NCI-H187 treated with DMSO at 0.1 percent for 48 hours (cell line): ENCODE measurements at regions not wholly inside any gene's neighbourhood (a gene's known extent, or its start where the extent isn't known, plus 50 kb on each side); places are given as distances from the start of the nearest gene placed in this dataset.
"Not testable (repeated sequence)": the region's sequence is repeated elsewhere in the genome, so short reads cannot be mapped to it uniquely, and the experiment has no call there.

Experiments
- DNase-seq: peaks from one replicate; lab custom pipeline; 2025; lab: John Stamatoyannopoulos, UW

DNA sequence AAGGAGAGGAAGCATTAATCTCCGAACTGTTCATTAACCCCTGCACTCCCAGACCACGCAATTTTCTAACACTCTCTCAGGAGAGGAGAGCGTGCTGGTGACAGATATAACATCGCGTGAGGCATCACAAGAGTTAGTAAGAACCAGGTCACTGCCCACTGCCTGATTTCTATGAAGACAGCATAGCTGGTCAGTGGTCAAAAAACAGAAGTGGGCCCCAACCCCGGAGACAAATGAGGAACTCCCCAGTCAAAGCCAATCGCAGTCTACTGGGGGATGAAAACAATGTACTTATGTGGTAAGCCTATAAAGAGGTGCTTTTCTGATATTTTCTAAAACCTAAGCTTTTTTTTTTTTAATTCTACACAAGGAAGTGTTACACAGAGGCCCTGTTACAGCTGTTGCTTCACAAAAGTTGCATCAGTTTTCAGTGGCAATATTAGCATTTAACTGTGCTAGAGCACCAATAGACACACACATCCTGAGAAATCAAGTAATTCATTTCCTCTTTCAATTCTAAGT, 231.8 kb upstream of the IRF2BP2 start:
- no peak for DNase-seq

DNA sequence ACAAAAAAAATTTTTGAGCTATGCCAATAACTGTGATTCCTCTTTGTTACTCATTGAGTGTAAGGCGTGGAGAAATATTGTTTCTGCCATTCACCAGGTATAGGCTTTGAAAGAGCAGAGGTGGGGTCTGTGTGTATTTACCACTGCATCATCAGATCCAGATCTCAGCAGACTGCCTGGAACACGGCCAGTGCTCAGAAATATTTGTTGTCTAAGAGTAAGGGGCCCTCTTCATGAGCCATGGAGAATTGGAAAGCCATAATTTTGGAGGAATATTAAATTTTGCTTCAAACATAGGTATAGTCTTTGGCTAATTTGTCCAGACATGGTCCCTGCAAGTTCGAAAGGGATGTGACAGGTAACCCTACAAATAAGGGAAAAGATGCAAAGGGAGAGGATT, 231.3 kb upstream of the IRF2BP2 start:
- DNase-seq: no peak

GRCh38 chr1:234840843-234841242, 230.9 kb upstream of the IRF2BP2 start:
- no peak for DNase-seq

- no peak for DNase-seq
Measured at GRCh38 chr1:234840253-234840652, 230.3 kb upstream of the IRF2BP2 start.

GRCh38 chr1:234839663-234840062, 229.7 kb upstream of the IRF2BP2 start:
- no peak for DNase-seq

DNA sequence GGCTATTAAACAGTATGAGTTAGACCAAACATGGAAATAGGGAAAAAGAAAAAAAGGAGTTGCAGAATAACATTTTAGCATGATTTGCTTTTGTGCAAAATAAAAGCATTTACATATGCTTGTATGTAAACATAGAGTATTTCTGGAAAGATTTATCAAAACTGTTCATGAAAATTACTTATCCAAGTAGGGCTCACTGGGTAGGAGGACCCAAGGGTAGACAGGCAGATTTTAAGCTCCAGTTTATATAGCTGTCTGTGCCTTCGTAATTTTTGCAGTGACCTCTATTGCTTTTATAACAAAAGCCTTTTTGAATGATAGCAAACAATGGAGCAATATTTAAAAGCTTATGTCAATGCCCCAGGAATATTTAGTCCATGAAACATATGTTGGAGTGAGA, 228.8 kb upstream of the IRF2BP2 start:
- no peak for DNase-seq

DNA sequence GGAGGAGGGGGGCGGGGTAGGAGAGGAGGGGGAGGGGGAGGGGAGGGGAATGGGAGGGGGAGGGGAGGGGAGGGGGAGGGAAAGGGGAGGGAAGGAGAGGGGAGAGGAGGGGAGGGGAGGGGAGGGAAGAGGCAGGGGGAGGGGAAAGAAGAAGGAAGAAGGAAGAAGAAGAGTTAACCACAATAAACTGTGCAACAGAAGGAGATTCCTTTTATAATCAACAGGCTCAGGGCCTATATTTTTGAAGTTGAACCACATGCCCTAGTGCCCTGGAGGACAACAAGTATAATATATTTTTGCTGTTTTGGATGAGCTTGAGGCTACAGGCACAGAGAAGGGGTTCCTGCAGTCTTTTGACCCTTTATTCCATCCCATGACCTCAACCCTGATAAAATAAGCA, 228.2 kb upstream of the IRF2BP2 start:
- DNase-seq: no peak

GRCh38 chr1:234837713-234838112, 227.7 kb upstream of the IRF2BP2 start:
- no peak for DNase-seq

DNA sequence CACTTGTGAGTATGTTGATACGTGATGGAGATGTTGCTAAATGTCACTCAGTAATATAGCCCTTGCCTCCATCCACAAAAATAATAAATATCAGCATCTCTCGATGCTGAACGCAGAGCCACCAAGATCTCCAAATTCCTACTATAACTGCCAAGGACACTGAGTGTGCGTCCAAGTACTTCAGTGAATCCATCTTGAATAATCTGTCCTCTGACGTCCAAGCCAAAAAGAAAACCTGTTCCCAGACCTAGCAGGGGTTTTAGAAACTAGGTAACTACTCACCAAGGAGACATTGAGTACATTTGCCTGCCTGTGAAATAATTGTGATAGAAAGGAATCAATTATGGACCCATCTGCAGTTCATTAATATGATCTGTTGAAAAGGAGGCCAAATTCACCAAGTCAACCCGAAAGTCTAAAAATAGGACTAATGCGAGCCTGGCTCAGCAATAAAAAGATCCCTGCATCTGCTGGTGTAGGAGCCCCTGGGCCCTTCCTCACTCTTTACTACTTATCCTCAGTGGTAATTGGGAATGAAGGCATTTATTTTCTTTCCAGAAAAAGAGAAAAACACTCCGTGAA, 226.9 kb upstream of the IRF2BP2 start:
- no peak for DNase-seq

DNA sequence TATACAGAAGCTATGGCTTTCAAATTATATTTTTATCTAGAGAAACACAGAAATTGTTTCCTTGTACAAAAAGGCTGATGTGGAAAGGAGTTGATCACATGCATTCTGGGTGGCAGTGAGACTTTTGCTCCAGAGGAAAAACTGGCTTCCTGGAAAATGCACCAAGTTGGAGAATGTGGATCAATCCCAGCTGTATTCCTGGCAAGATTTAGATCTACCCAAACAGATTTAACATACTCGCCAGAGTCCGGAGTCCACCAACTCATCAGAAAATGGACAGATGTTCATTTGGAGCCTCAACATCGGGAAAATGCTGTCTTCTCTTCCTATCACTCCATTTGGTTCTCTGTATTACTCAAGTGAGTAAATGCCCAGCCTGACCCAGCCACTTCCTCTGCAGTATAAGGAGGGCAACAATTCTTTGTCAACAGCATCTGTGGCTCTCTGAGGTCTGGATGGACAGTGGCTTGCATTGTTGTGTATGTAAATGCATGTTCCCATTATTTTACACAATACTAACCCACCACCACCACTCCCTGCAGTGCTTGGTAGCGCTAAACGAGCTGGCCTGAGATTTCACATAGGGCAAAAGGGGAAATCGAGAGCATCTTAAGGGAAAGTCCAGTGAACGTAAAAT, 226.2 kb upstream of the IRF2BP2 start:
- DNase-seq: no peak

- DNase-seq: no peak
Measured at GRCh38 chr1:234835239-234835638, 225.3 kb upstream of the IRF2BP2 start.

GRCh38 chr1:234833646-234834045, 223.7 kb upstream of the IRF2BP2 start:
- DNase-seq: no peak

DNA sequence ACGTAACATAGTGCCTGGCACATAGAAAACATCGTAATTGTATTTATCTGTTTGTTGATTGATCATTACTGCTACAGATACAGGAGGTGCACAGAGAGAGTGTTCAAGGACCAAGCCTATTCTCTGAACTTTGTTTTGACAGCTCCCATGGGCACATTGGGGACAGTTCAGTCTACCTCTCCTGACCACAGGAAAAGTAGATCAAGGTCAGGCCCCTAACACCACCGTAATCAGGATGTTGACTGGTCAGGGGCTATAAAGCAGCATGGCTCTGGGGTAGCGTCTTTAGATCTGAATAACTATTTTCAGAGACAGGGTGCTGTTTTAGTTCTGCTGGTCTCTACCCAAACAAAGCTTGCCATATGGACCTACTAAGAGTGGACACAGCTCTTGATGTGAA, 223.1 kb upstream of the IRF2BP2 start:
- DNase-seq: no peak

- no peak for DNase-seq
Measured at GRCh38 chr1:234827656-234828055, 217.7 kb upstream of the IRF2BP2 start.

GRCh38 chr1:234827181-234827580, 217.2 kb upstream of the IRF2BP2 start:
- no peak for DNase-seq

- DNase-seq: no peak
Measured at GRCh38 chr1:234826352-234826751, 216.4 kb upstream of the IRF2BP2 start.

DNA sequence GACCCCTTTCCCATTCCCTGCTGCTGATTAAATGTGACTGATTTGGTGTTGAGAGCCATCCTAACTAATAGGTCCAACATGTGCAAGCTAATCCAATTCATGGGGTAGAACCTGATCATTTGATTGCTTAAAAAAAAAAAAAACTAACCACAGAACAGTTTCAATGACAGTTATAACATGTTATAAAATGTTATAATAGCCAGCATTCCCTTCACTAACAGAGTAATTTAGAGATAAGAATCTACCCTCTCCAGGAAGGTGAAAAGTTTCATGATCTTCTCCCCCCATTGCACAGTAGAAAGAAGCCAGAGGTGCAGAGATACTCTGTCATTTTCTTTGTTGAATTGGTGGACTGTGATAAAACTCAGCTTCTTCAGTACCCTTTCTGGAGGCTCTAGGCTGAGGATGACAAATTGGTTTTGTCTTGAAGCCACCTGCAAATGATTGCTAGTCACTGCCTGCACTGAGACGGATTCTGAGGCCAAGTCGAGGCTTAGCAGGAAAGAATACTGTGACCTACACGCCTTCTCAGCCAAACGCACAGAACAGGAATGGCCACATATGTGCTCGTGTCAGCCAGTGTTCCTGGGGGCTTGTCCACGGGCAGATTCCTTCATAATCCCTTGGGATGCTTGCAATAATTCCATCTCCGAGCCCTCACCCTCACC, 215.7 kb upstream of the IRF2BP2 start:
- DNase-seq: no peak

DNA sequence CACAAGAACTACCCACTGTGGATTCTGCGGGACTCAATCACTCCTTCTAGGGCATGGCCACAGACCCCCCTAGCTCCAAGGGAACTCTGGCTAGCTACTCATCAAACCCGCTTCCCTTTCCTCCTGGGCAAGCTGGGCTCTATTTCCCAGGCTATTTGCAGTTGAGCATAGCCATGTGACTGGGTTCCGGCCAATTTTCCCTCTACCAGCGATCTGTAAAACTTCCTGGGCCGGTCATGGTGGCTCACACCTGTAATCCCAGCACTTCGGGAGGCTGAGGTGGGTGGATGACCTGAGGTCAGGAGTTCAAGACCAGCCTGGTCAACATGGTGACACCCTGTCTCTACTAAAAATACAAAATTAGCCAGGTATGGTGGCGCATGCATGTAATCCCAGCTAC, 214.9 kb upstream of the IRF2BP2 start:
- DNase-seq: not testable (repeated sequence)

- DNase-seq: no peak
Measured at GRCh38 chr1:234823191-234824176, 213.5 kb upstream of the IRF2BP2 start.

DNA sequence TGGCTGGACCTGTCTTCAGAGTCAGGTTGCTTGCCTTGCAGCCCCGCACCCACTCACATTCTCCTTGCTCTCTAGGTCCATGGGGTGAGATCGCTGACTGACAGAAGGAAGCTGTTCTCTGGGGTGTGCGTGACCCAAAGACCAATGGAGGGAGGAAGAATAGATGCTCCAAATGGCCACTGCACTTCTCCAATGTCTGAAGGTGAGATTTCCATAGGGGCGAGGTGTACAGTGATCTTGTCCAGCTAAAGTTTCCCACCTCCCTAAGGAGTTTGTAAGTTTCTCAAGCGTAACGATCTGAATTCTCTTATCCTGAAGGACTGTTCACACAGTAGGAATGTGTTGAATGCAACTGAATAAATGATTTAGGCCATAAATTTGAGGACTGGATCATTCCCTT, 211.9 kb upstream of the IRF2BP2 start:
- DNase-seq: no peak

- no peak for DNase-seq
Measured at GRCh38 chr1:234820597-234820996, 210.6 kb upstream of the IRF2BP2 start.

GRCh38 chr1:234819845-234820244, 209.9 kb upstream of the IRF2BP2 start:
- DNase-seq: not testable (repeated sequence)
